ENCODE measurements at regions not wholly inside any gene's neighbourhood (a gene's known extent, or its start where the extent isn't known, plus 50 kb on each side); places are given as distances from the start of the nearest gene placed in this dataset.

- TF ChIP-seq MXI1 (conservative IDR thresholded peaks at IDR 0.05; ENCODE audit: poor library complexity, severe bottlenecking) = no peak
- no peak for TF ChIP-seq EP300 (conservative IDR thresholded peaks at IDR 0.05; ENCODE audit: poor library complexity, severe bottlenecking)
- TF ChIP-seq, protein P1, sequence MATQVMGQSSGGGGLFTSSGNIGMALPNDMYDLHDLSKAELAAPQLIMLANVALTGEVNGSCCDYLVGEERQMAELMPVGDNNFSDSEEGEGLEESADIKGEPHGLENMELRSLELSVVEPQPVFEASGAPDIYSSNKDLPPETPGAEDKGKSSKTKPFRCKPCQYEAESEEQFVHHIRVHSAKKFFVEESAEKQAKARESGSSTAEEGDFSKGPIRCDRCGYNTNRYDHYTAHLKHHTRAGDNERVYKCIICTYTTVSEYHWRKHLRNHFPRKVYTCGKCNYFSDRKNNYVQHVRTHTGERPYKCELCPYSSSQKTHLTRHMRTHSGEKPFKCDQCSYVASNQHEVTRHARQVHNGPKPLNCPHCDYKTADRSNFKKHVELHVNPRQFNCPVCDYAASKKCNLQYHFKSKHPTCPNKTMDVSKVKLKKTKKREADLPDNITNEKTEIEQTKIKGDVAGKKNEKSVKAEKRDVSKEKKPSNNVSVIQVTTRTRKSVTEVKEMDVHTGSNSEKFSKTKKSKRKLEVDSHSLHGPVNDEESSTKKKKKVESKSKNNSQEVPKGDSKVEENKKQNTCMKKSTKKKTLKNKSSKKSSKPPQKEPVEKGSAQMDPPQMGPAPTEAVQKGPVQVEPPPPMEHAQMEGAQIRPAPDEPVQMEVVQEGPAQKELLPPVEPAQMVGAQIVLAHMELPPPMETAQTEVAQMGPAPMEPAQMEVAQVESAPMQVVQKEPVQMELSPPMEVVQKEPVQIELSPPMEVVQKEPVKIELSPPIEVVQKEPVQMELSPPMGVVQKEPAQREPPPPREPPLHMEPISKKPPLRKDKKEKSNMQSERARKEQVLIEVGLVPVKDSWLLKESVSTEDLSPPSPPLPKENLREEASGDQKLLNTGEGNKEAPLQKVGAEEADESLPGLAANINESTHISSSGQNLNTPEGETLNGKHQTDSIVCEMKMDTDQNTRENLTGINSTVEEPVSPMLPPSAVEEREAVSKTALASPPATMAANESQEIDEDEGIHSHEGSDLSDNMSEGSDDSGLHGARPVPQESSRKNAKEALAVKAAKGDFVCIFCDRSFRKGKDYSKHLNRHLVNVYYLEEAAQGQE (IDR thresholded peaks at IDR 0.05; ENCODE audit: borderline replicate concordance) = no peak
- Histone ChIP-seq H3K9me2 (ENCODE audit: insufficient read depth, low read length) (no peaks in the 10 kb centered on the region), H3K4me3 (ENCODE audit: low read length) (no peak overlapping the region)
Measured at GRCh38 chr3:105032541-105032940, 334.2 kb upstream of the ALCAM start.

GRCh38 chr3:105033081-105033480, 333.6 kb upstream of the ALCAM start:
- H3K9me3 ChIP-seq (ENCODE audit: low read length) = no peaks in the 10 kb centered on the region
- no peak overlapping the region for H3K4me2 ChIP-seq (ENCODE audit: low read length)
- no peaks in the 10 kb centered on the region for H4K20me1 ChIP-seq (ENCODE audit: insufficient read depth)
- H3F3A ChIP-seq (ENCODE audit: insufficient read depth, low read length, poor library complexity, severe bottlenecking) = no peaks in the 10 kb centered on the region
- H3K79me2 ChIP-seq (replicated peaks; ENCODE audit: insufficient read depth, low read length) = no peaks in the 10 kb centered on the region
- no peak overlapping the region for H3K9ac ChIP-seq (ENCODE audit: low read length)
- TF ChIP-seq EZH2 (IDR thresholded peaks at IDR 0.05; ENCODE audit: borderline replicate concordance, insufficient read depth, low read length, poor library complexity, severe bottlenecking) = no peak
- TF ChIP-seq RAD21 (conservative IDR thresholded peaks at IDR 0.05) = no peak
- no peak for TF ChIP-seq TAF1 (IDR thresholded peaks at IDR 0.05; ENCODE audit: low read depth)
- TF ChIP-seq, protein P1 (IDR thresholded peaks at IDR 0.05; ENCODE audit: borderline replicate concordance) = no peak
- no peak for TF ChIP-seq POLR2AphosphoS5 (IDR thresholded peaks at IDR 0.05)
- no peak for TF ChIP-seq MXI1 (conservative IDR thresholded peaks at IDR 0.05; ENCODE audit: poor library complexity, severe bottlenecking)
- no peak for TF ChIP-seq SMC3 (conservative IDR thresholded peaks at IDR 0.05; ENCODE audit: poor library complexity)
- no peak for TF ChIP-seq EP300 (conservative IDR thresholded peaks at IDR 0.05; ENCODE audit: poor library complexity, severe bottlenecking)
- TF ChIP-seq, protein P2, sequence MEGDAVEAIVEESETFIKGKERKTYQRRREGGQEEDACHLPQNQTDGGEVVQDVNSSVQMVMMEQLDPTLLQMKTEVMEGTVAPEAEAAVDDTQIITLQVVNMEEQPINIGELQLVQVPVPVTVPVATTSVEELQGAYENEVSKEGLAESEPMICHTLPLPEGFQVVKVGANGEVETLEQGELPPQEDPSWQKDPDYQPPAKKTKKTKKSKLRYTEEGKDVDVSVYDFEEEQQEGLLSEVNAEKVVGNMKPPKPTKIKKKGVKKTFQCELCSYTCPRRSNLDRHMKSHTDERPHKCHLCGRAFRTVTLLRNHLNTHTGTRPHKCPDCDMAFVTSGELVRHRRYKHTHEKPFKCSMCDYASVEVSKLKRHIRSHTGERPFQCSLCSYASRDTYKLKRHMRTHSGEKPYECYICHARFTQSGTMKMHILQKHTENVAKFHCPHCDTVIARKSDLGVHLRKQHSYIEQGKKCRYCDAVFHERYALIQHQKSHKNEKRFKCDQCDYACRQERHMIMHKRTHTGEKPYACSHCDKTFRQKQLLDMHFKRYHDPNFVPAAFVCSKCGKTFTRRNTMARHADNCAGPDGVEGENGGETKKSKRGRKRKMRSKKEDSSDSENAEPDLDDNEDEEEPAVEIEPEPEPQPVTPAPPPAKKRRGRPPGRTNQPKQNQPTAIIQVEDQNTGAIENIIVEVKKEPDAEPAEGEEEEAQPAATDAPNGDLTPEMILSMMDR (IDR thresholded peaks at IDR 0.05; ENCODE audit: poor library complexity, severe bottlenecking) = no peak
- H3K9me2 ChIP-seq (ENCODE audit: insufficient read depth, low read length) = no peaks in the 10 kb centered on the region
- no peak overlapping the region for H2AFZ ChIP-seq (ENCODE audit: low read depth, low read length)
- H3K27me3 ChIP-seq (ENCODE audit: insufficient read depth, low read depth, low read length) = no peaks in the 10 kb centered on the region
- H3K4me3 ChIP-seq (ENCODE audit: low read length) = no peak overlapping the region
- H3K27ac ChIP-seq (ENCODE audit: low read length) = no peak overlapping the region
- H3K36me3 ChIP-seq (ENCODE audit: insufficient read depth, low read length) = no peaks in the 10 kb centered on the region

More at GRCh38 chr3:105032541-105032940, 334.2 kb upstream of the ALCAM start:
- Histone ChIP-seq H2AFZ (ENCODE audit: low read depth, low read length) (no peak overlapping the region), H4K20me1 (ENCODE audit: insufficient read depth) (no peaks in the 10 kb centered on the region), H3K9me3 (ENCODE audit: low read length) (no peaks in the 10 kb centered on the region), H3F3A (ENCODE audit: insufficient read depth, low read length, poor library complexity, severe bottlenecking) (no peaks in the 10 kb centered on the region), H3K9ac (ENCODE audit: low read length) (no peak overlapping the region), H3K27me3 (ENCODE audit: insufficient read depth, low read depth, low read length) (no peaks in the 10 kb centered on the region), H3K79me2 (replicated peaks; ENCODE audit: insufficient read depth, low read length) (no peaks in the 10 kb centered on the region), H3K4me2 (ENCODE audit: low read length) (no peak overlapping the region), H3K27ac (ENCODE audit: low read length) (no peak overlapping the region), H3K36me3 (ENCODE audit: insufficient read depth, low read length) (no peaks in the 10 kb centered on the region)
